ENCODE measurements at regions not wholly inside any gene's neighbourhood (a gene's known extent, or its start where the extent isn't known, plus 50 kb on each side); places are given as distances from the start of the nearest gene placed in this dataset.

DNA sequence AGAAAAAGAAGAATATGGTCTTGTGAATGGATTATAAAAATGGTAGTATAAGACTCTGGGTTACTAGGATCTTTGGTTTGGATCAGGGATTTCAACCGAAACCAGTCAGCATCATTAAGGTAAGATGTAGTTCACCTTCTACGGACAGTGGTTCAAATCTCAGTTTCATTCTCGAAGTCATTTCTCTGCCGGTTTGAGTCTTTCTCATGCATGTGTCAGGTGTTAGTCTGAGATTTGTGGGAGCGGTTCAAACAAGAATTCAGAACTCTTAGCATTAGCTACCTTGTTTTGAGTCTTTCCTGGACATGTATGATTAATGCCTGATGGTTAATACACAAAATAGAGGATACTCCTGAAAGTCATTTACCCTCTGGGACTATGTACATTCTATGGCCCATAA is 735.9 kb upstream of the NUDT12 start:
- Histone ChIP-seq H3K27me3 (ENCODE audit: control insufficient read depth, insufficient read depth, low read length) (no peaks in the 10 kb centered on the region), H3K18ac (ENCODE audit: low read depth, low read length) (no peak overlapping the region), H3K36me3 (ENCODE audit: control insufficient read depth, insufficient read depth, low read length) (no peaks in the 10 kb centered on the region), H2BK120ac (ENCODE audit: low read depth, low read length) (no peak overlapping the region), H4K20me1 (ENCODE audit: insufficient read depth, low read length) (no peaks in the 10 kb centered on the region), H2AK9ac (replicated peaks; ENCODE audit: low read depth, low read length, poor library complexity) (no peak overlapping the region), H2BK20ac (ENCODE audit: low read depth, low read length) (no peak overlapping the region), H3K4ac (ENCODE audit: low read depth, low read length) (no peak overlapping the region), H3K27ac (ENCODE audit: insufficient read depth, low read length) (no peak overlapping the region), H2AFZ (replicated peaks; ENCODE audit: low read length, poor library complexity) (no peak overlapping the region), H4K5ac (ENCODE audit: low read depth, low read length) (no peak overlapping the region), H2AK5ac (ENCODE audit: low read depth, low read length) (no peak overlapping the region), H3K9ac (ENCODE audit: low read depth, low read length) (no peak overlapping the region), H3K9me1 (ENCODE audit: insufficient read depth, low read length) (no peaks in the 10 kb centered on the region), H3K4me2 (ENCODE audit: low read depth, low read length) (no peak overlapping the region), H3K79me1 (ENCODE audit: low read depth in 1 of 2, low read length in 2 of 2) (no peaks in the 10 kb centered on the region), H4K91ac (ENCODE audit: insufficient read depth, low read depth, low read length) (no peak overlapping the region), H4K8ac (ENCODE audit: low read depth in 2 of 2, low read length in 2 of 2) (no peak overlapping the region), H2BK5ac (ENCODE audit: low read depth, low read length, poor library complexity, severe bottlenecking) (no peak overlapping the region), H3K14ac (replicated peaks; ENCODE audit: low read depth, low read length) (no peak overlapping the region), H3K4me1 (ENCODE audit: control insufficient read depth, insufficient read depth, low read length) (no peaks in the 10 kb centered on the region), H3K9me3 (ENCODE audit: control insufficient read depth, insufficient read depth, low read length) (no peaks in the 10 kb centered on the region), H3K56ac (ENCODE audit: extremely low read depth, insufficient read depth, low read length) (no peak overlapping the region), H3K4me3 (ENCODE audit: insufficient read depth, low read depth, low read length) (no peak overlapping the region), H2BK15ac (ENCODE audit: low read depth, low read length) (no peak overlapping the region), H3K23ac (ENCODE audit: low read depth, low read length) (no peak overlapping the region)
- no TSS peak for BruUV-seq (replicated peaks)
- ChIA-PET POLR2A (ENCODE audit: unreplicated experiment) (no interaction called here), CTCF (no interaction called here)
- in situ Hi-C loops (cut with MboI; ENCODE audit: low sequenced_read_pairs), result no loop called here
- WGBS, 2 experiments (ENCODE audit: extremely low coverage in 2 of 2, insufficient read length in 1 of 2), result 73% methylated on average over 2 of the region's 5 CpGs; no CpG with 5 or more reads in 1 of the 2 experiments
- intact Hi-C loops (cut with micrococcal nuclease), result no loop called here
- no peak for ATAC-seq (ENCODE audit: low read depth)
- no peak for TF ChIP-seq MAZ (IDR thresholded peaks at IDR 0.05; ENCODE audit: borderline replicate concordance, low read depth, low read length)
- TF ChIP-seq CEBPB (IDR thresholded peaks at IDR 0.05; ENCODE audit: low read depth, low read length), result no peak
- TF ChIP-seq, protein P1, sequence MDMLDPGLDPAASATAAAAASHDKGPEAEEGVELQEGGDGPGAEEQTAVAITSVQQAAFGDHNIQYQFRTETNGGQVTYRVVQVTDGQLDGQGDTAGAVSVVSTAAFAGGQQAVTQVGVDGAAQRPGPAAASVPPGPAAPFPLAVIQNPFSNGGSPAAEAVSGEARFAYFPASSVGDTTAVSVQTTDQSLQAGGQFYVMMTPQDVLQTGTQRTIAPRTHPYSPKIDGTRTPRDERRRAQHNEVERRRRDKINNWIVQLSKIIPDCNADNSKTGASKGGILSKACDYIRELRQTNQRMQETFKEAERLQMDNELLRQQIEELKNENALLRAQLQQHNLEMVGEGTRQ (IDR thresholded peaks at IDR 0.05; ENCODE audit: low read depth, low read length), result no peak
- TF ChIP-seq NFE2L2 (IDR thresholded peaks at IDR 0.05; ENCODE audit: low read depth, low read length), result no peak
- TF ChIP-seq RFX5 (IDR thresholded peaks at IDR 0.05; ENCODE audit: low read depth, low read length), result no peak
- TF ChIP-seq RCOR1 (IDR thresholded peaks at IDR 0.05; ENCODE audit: insufficient replicate concordance, low read length), result no peak
- TF ChIP-seq FOS (IDR thresholded peaks at IDR 0.05; ENCODE audit: low read depth, low read length), result no peak
- no peak for TF ChIP-seq CHD1 (IDR thresholded peaks at IDR 0.05; ENCODE audit: low read depth, low read length)
- TF ChIP-seq, protein P2, sequence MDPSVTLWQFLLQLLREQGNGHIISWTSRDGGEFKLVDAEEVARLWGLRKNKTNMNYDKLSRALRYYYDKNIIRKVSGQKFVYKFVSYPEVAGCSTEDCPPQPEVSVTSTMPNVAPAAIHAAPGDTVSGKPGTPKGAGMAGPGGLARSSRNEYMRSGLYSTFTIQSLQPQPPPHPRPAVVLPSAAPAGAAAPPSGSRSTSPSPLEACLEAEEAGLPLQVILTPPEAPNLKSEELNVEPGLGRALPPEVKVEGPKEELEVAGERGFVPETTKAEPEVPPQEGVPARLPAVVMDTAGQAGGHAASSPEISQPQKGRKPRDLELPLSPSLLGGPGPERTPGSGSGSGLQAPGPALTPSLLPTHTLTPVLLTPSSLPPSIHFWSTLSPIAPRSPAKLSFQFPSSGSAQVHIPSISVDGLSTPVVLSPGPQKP (IDR thresholded peaks at IDR 0.05; ENCODE audit: borderline replicate concordance, low read depth, low read length), result no peak
- no peak for TF ChIP-seq MAFK (IDR thresholded peaks at IDR 0.05; ENCODE audit: low read depth, low read length)
- TF ChIP-seq SMC3 (IDR thresholded peaks at IDR 0.05; ENCODE audit: low read depth, low read length), result no peak
- TF ChIP-seq, protein P3, sequence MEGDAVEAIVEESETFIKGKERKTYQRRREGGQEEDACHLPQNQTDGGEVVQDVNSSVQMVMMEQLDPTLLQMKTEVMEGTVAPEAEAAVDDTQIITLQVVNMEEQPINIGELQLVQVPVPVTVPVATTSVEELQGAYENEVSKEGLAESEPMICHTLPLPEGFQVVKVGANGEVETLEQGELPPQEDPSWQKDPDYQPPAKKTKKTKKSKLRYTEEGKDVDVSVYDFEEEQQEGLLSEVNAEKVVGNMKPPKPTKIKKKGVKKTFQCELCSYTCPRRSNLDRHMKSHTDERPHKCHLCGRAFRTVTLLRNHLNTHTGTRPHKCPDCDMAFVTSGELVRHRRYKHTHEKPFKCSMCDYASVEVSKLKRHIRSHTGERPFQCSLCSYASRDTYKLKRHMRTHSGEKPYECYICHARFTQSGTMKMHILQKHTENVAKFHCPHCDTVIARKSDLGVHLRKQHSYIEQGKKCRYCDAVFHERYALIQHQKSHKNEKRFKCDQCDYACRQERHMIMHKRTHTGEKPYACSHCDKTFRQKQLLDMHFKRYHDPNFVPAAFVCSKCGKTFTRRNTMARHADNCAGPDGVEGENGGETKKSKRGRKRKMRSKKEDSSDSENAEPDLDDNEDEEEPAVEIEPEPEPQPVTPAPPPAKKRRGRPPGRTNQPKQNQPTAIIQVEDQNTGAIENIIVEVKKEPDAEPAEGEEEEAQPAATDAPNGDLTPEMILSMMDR (conservative IDR thresholded peaks at IDR 0.05; ENCODE audit: low read depth, low read length), result no peak
- TF ChIP-seq RAD21 (IDR thresholded peaks at IDR 0.05; ENCODE audit: low read length), result no peak
- no peak for TF ChIP-seq POLR2A (IDR thresholded peaks at IDR 0.05; ENCODE audit: low read depth, low read length)
- TF ChIP-seq MXI1 (IDR thresholded peaks at IDR 0.05; ENCODE audit: borderline replicate concordance, low read depth, low read length), result no peak
- no peak for DNase-seq
- dilution Hi-C loops (cut with HindIII; ENCODE audit: low sequenced_read_pairs, unreplicated experiment), result no loop called here

Data from IMR-90 (cell line).